T47D (cell line): ENCODE measurements at regions not wholly inside any gene's neighbourhood (a gene's known extent, or its start where the extent isn't known, plus 50 kb on each side); places are given as distances from the start of the nearest gene placed in this dataset.
A peak's percentile ranks its signal among the peaks of the same experiment; 100 is the strongest.

Experiments
- DNase-seq, 2 experiments: peaks; one replicate each; pipeline versions ENCODE4 v3.0.0 to v3.0.0-alpha.2; 2011 to 2012; ENCODE audit warnings: low read depth in 1 of 2, low spot score in 1 of 2
- JUND ChIP-seq: IDR thresholded peaks from 2 replicates; pipeline ENCODE4 v1.6.1; 2012; ENCODE audit warnings: low read depth
- in situ Hi-C: cut with HindIII; loops from 2 replicates; pipeline ENCODE4 v1.10.0; 2016; ENCODE audit warnings: low sequenced_read_pairs, low pct_unique_long_range_greater_than_20kb

- TF ChIP-seq JUND, result no peak
- no peak for DNase-seq
- in situ Hi-C loops, result no loop called here
These were observed 738.4 kb upstream of the FZD8 start for GRCh38 chr10:36380538-36380937.

GRCh38 chr10:36375107-36375506 lies 733.0 kb upstream of the FZD8 start:
- no peak for DNase-seq
- in situ Hi-C loops, result no loop called here
- no peak for TF ChIP-seq JUND

- DNase-seq, result no peak
- in situ Hi-C loops, result no loop called here
- no peak for TF ChIP-seq JUND
These were observed 731.5 kb upstream of the FZD8 start for GRCh38 chr10:36373424-36374096.

GRCh38 chr10:36367362-36367761 lies 725.3 kb upstream of the FZD8 start:
- in situ Hi-C loops, result no loop called here
- DNase-seq, result peak in 1 of 2 experiments; percentile 35
- TF ChIP-seq JUND, result no peak

DNA sequence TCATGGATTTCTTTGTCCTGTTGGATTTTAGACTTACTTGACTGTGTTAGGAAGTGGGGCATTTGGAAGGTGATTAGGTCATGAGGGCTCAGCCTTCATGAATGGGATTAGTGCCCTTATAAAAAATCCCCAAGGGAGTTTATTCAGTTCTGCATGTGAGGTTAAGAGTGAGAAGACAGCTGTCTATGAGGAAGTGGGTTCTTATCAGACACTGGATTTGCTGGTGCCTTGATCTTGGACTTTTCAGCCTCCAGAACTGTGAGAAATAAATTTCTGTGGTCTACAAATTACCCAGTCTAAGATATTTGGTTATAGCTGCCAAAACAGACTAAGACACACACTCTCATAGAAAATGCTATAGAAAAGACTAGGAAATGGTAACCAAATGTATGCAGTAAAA lies 724.7 kb upstream of the FZD8 start:
- no peak for TF ChIP-seq JUND
- DNase-seq, result no peak
- in situ Hi-C loops, result no loop called here

- no peak for TF ChIP-seq JUND
- in situ Hi-C loops, result no loop called here
- DNase-seq, result no peak
These were observed 724.0 kb upstream of the FZD8 start for GRCh38 chr10:36366065-36366464.

- no peak for TF ChIP-seq JUND
- in situ Hi-C loops, result no loop called here
- DNase-seq, result no peak
These were observed 720.2 kb upstream of the FZD8 start for GRCh38 chr10:36362257-36362656.

GRCh38 chr10:36358736-36359135 lies 716.6 kb upstream of the FZD8 start:
- in situ Hi-C loops, result no loop called here
- TF ChIP-seq JUND, result no peak

GRCh38 chr10:36354633-36355032 lies 712.5 kb upstream of the FZD8 start:
- in situ Hi-C loops, result no loop called here
- DNase-seq, result no peak
- TF ChIP-seq JUND, result no peak

More at GRCh38 chr10:36358736-36359135, 716.6 kb upstream of the FZD8 start:
- no peak for DNase-seq

DNA sequence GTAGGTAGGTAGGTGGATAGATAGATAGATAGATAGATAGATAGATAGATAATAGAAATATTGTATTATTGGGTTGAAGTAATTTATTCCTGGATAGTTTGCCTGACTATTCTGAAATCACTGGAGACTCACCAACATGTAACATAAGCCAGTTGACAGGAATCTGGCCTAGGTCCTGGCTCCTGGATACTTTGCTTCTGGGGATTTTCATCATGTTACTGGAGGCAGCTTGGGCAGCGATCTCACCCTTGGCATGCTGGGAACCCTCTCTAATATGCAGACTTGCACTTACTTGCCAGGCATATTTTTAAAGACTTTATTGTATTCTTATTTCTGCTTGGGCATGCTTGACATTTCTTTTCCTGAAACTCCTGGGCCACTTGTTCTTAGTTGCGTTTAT lies 709.1 kb upstream of the FZD8 start:
- in situ Hi-C loops, result no loop called here
- no peak for TF ChIP-seq JUND
- no peak for DNase-seq

DNA sequence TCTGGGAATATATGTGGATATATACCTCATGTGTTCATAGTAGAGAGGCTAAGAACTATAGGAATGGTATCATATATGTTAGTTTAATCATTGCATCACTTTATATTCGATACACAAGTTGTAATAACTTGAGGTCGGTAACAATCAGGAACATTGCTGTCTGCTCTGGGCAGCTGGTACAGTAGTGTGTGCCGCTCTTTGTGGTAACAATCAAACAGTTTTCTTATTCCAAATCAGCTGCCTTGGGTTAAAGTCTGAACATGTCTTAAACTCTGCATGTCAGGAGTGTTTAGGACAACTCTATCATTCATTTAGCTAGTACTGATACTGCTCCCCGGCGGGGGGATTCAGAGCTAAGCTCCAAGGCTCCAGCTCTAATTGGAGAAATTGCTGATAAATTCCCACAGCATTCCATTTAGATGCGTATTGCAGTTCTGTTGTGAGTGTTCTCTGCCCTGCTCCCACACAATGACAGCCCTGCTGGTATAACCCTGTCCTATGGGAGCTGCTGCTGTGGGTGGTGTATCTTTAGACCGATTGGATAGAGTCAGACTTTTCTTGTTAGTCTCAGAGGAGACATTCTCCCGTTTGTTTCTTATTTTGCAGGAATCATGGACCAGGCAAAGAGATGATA lies 707.5 kb upstream of the FZD8 start:
- no peak for TF ChIP-seq JUND
- in situ Hi-C loops, result no loop called here
- no peak for DNase-seq

- no peak for DNase-seq
- TF ChIP-seq JUND, result no peak
- in situ Hi-C loops, result no loop called here
These were observed 703.7 kb upstream of the FZD8 start for GRCh38 chr10:36345807-36346206.

DNA sequence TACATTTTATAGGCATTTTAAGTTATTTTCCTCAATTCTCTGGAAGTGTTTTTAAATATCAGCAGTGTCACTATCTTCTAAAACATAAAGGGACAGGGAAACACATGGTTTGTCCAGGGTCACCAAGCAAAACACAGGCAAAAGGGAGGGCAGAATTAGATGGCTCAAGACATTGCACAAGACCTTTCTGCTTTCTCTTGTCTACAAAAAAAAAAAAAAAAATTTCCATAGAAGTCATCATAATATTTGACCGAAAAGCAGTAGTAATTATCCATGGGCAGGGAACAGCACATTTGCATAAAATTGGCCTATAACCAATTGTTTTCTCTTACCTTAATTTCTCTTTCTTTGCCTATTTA lies 703.1 kb upstream of the FZD8 start:
- DNase-seq, result no peak
- no peak for TF ChIP-seq JUND
- in situ Hi-C loops, result no loop called here
